Thyroid gland (tissue), 4 donors: ENCODE measurements at regions not wholly inside any gene's neighbourhood (a gene's known extent, or its start where the extent isn't known, plus 50 kb on each side); places are given as distances from the start of the nearest gene placed in this dataset.

Source experiments
- DNase-seq, 2 donors: peaks; one replicate each; pipeline ENCODE4 v3.0.0-alpha.2; 2019
- H3K27ac ChIP-seq, 3 donors: fragments of 200-600 bp; sonication (generic); 1 replicate in 2 of 3; 2 replicates in 1 of 3; pipeline ENCODE4 v1.5.1; 2016 to 2019; ENCODE audit warnings: mild to moderate bottlenecking in 1 of 3, moderate library complexity in 1 of 3
- H3K27me3 ChIP-seq: fragments of 200-600 bp; sonication (generic); one replicate; pipeline ENCODE4 v1.5.1; 2019
- H3K36me3 ChIP-seq, 2 donors: fragments of 200-600 bp; sonication (generic); one replicate each; pipeline ENCODE4 v1.5.1; 2016 to 2019
- H3K4me1 ChIP-seq, 2 donors: fragments of 200-600 bp; sonication (generic); one replicate each; pipeline ENCODE4 v1.5.1; 2017 to 2019
- H3K4me3 ChIP-seq, 3 donors: fragments of 200-600 bp; sonication (generic); replicated peaks in 1 of 3; 1 replicate in 2 of 3; 2 replicates in 1 of 3; pipeline ENCODE4 v1.5.1; 2016; ENCODE audit warnings: mild to moderate bottlenecking in 1 of 3
- H3K9me3 ChIP-seq: fragments of 200-600 bp; sonication (generic); one replicate; pipeline ENCODE4 v1.5.1; 2017
- CTCF ChIP-seq, 6 experiments: fragments of 200-600 bp in 3 of 6; fragments of 450-650 bp in 3 of 6; sonication (generic) in 3 of 6; IDR thresholded peaks; one replicate each; pipeline ENCODE4 v1.5.1; 2016 to 2019; ENCODE audit warnings: antibody characterized with exemption in 6 of 6, mild to moderate bottlenecking in 2 of 6, inconsistent platforms in 1 of 6, moderate library complexity in 1 of 6
- POLR2A ChIP-seq, 2 donors: fragments of 450-650 bp; IDR thresholded peaks; one replicate each; pipeline ENCODE4 v1.6.1; 2017; ENCODE audit warnings: antibody characterized with exemption in 2 of 2, mild to moderate bottlenecking in 2 of 2, moderate library complexity in 1 of 2
- WGBS, 2 donors: methylation state at CpG; one replicate each; pipeline ENCODE4 v1.1.5; 2017; 5-methylcytosine and 5-hydroxymethylcytosine counted together
- intact Hi-C: fragments of 100-400 bp; cut with DNase I; formaldehyde crosslinking; loops from one replicate; pipeline ENCODE4 v1.15.1; 2023

DNA sequence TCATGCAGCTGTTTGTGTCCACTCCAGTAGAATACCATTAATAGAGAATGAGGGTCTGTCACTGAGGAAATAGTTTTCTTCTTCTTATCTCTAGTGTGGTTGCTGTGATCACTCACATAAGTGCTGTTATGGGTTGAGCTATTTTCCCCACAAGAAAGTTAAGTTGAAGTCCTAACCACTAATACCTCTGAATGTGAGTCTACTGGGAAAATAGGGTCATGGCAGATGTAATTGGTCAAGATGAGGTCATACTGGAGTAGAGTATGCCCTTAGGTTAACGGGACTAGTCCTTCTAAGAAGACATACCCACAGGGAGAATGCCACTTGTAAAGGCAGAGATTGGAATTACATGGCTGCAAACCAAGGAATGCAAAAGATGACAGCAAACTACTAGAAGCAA is 70.5 kb upstream of the COL24A1 start:
- Histone ChIP-seq H3K27me3 (no peaks in the 10 kb centered on the region), H3K9me3 (no peaks in the 10 kb centered on the region), H3K4me1 (no peaks in the 10 kb centered on the region), H3K36me3 (no peaks in the 10 kb centered on the region), H3K27ac (no peak overlapping the region), H3K4me3 (no peak overlapping the region)
- WGBS, 2 donors = 32 to 43% methylated on average over 1 of the region's 1 CpG
- intact Hi-C loops = no loop called here
- DNase-seq = no peak
- TF ChIP-seq CTCF (IDR thresholded peaks at IDR 0.05) (no peak), POLR2A (IDR thresholded peaks at IDR 0.05) (no peak)

GRCh38 chr1:86226204-86226603 is 69.6 kb upstream of the COL24A1 start:
- H3K4me1 ChIP-seq = no peaks in the 10 kb centered on the region
- no peaks in the 10 kb centered on the region for H3K27me3 ChIP-seq
- H3K4me3 ChIP-seq = no peak overlapping the region
- intact Hi-C loops = no loop called here
- no peaks in the 10 kb centered on the region for H3K9me3 ChIP-seq
- no peak for TF ChIP-seq CTCF (IDR thresholded peaks at IDR 0.05)
- no peak for TF ChIP-seq POLR2A (IDR thresholded peaks at IDR 0.05)
- no peak for DNase-seq
- H3K36me3 ChIP-seq = no peaks in the 10 kb centered on the region
- 94 to 97% methylated on average over 1 of the region's 1 CpG for WGBS, 2 donors
- no peak overlapping the region for H3K27ac ChIP-seq

- H3K27me3 ChIP-seq = no peaks in the 10 kb centered on the region
- no peak for DNase-seq
- H3K27ac ChIP-seq = no peak overlapping the region
- no peaks in the 10 kb centered on the region for H3K9me3 ChIP-seq
- no peak overlapping the region for H3K4me3 ChIP-seq
- no peaks in the 10 kb centered on the region for H3K4me1 ChIP-seq
- intact Hi-C loops = no loop called here
- no peaks in the 10 kb centered on the region for H3K36me3 ChIP-seq
- WGBS, 2 donors = 85 to 93% methylated on average over 5 of the region's 5 CpGs
- TF ChIP-seq CTCF (IDR thresholded peaks at IDR 0.05) = no peak
- no peak for TF ChIP-seq POLR2A (IDR thresholded peaks at IDR 0.05)
These were observed 68.2 kb upstream of the COL24A1 start for GRCh38 chr1:86224651-86225310.

- no peaks in the 10 kb centered on the region for H3K36me3 ChIP-seq
- H3K27ac ChIP-seq = no peak overlapping the region
- no peaks in the 10 kb centered on the region for H3K27me3 ChIP-seq
- no peak for TF ChIP-seq POLR2A (IDR thresholded peaks at IDR 0.05)
- no peak for TF ChIP-seq CTCF (IDR thresholded peaks at IDR 0.05)
- no peak overlapping the region for H3K4me3 ChIP-seq
- 64 to 68% methylated on average over 5 of the region's 5 CpGs for WGBS, 2 donors
- DNase-seq = no peak
- H3K4me1 ChIP-seq = no peaks in the 10 kb centered on the region
- intact Hi-C loops = no loop called here
- H3K9me3 ChIP-seq = no peaks in the 10 kb centered on the region
These were observed 62.3 kb upstream of the COL24A1 start for GRCh38 chr1:86218859-86219258.

- Histone ChIP-seq H3K4me1 (no peaks in the 10 kb centered on the region), H3K36me3 (no peaks in the 10 kb centered on the region), H3K9me3 (no peaks in the 10 kb centered on the region), H3K27me3 (no peaks in the 10 kb centered on the region), H3K4me3 (no peak overlapping the region), H3K27ac (no peak overlapping the region)
- intact Hi-C loops = no loop called here
- TF ChIP-seq CTCF (IDR thresholded peaks at IDR 0.05) (no peak), POLR2A (IDR thresholded peaks at IDR 0.05) (no peak)
- 74 to 95% methylated on average over 2 of the region's 2 CpGs for WGBS, 2 donors
- no peak for DNase-seq
These were observed 58.0 kb upstream of the COL24A1 start for GRCh38 chr1:86214605-86215004.
